ENCODE measurements at regions not wholly inside any gene's neighbourhood (a gene's known extent, or its start where the extent isn't known, plus 50 kb on each side); places are given as distances from the start of the nearest gene placed in this dataset.

- ChIA-PET CTCF (ENCODE audit: partially characterized antibody) (interaction anchor here (0.8 to 2.6 kb wide), 23 partner anchors 9 to 573 kb away, joined by 3 to 15 read pairs (median 4); no protein-coding TSS in a partner anchor), POLR2A (ENCODE audit: partially characterized antibody) (interaction anchor here (0.6 to 3.7 kb wide), 7 partner anchors 10 to 1040 kb away, joined by 3 to 14 read pairs (median 4); partner anchors contain the start of gene CCDC28A)
- peak overlapping the region; percentile 52; the same call in 1 of the 2 replicates for H3K27ac ChIP-seq (ENCODE audit: low read depth, low read length)
- H3K56ac ChIP-seq (replicated peaks; ENCODE audit: insufficient read length, low read depth, low read length) = no peak overlapping the region
- H4K91ac ChIP-seq (replicated peaks; ENCODE audit: insufficient read length, low read length) = no peak overlapping the region
- H2AFZ ChIP-seq (ENCODE audit: low read length) = no peak overlapping the region
- H3K4ac ChIP-seq (replicated peaks; ENCODE audit: insufficient read length, low read depth, low read length) = no peak overlapping the region
- no peak overlapping the region for H3K23ac ChIP-seq (ENCODE audit: insufficient read length)
- no peak for FAIRE-seq
- no peak overlapping the region for H3K18ac ChIP-seq (ENCODE audit: extremely low read depth, low read length)
- H3K36me3 ChIP-seq (ENCODE audit: control insufficient read depth in 2 of 4, insufficient read depth in 4 of 4, low read length in 3 of 4) = no peaks in the 10 kb centered on the region
- H3K4me1 ChIP-seq (replicated peaks in 1 of 4; ENCODE audit: control insufficient read depth in 3 of 4, insufficient read depth in 4 of 4, low read length in 3 of 4) = peaks cover 0 to 6% (median 2%) of the 10 kb centered on the region in 4 experiments; a peak in 4 of 7 replicates
- no peak overlapping the region for H2BK12ac ChIP-seq (ENCODE audit: low read depth, low read length)
- no peak overlapping the region for H2AK5ac ChIP-seq (ENCODE audit: low read depth, low read length)
- H4K8ac ChIP-seq (ENCODE audit: extremely low read depth, insufficient read depth, low read length) = peak overlapping the region; percentile 91
- H4K20me1 ChIP-seq (replicated peaks in 1 of 2; ENCODE audit: control insufficient read depth in 1 of 2, insufficient read depth in 2 of 2, low read length in 2 of 2) = peaks cover 2% of the 10 kb centered on the region in 2 experiments
- DNase-seq (ENCODE audit: low read depth in 1 of 2, low spot score in 2 of 2) = peak in 1 of 2 experiments; percentile 87
- peaks cover 0 to 37% of the 10 kb centered on the region in 2 experiments; a peak in 3 of 4 replicates for H3K79me2 ChIP-seq (ENCODE audit: control insufficient read depth in 1 of 2, insufficient read depth in 2 of 2, low read length in 2 of 2)
- H3K23me2 ChIP-seq (ENCODE audit: low read depth, low read length) = peaks cover 8% of the 10 kb centered on the region; the same call in 1 of the 2 replicates
- peaks cover 0 to 3% (median 0%) of the 10 kb centered on the region in 4 experiments; a peak in 2 of 7 replicates for H3K27me3 ChIP-seq (replicated peaks in 1 of 4; ENCODE audit: control insufficient read depth in 3 of 4, extremely low read depth in 1 of 4, insufficient read depth in 3 of 4, low read length in 3 of 4)
- H3K79me1 ChIP-seq (ENCODE audit: low read depth, low read length) = no peaks in the 10 kb centered on the region
- peak overlapping the region; percentile 61; the same call in 1 of the 2 replicates for H2BK15ac ChIP-seq (ENCODE audit: low read length)
- H2BK20ac ChIP-seq (ENCODE audit: low read length) = no peak overlapping the region
- peak overlapping the region; percentile 75 to 96 for H3K4me2 ChIP-seq (ENCODE audit: insufficient read depth in 1 of 2, low read depth in 2 of 2, low read length in 2 of 2)
- H3K14ac ChIP-seq (ENCODE audit: insufficient read length) = no peak overlapping the region
- WGBS, 2 experiments (ENCODE audit: extremely low coverage in 1 of 2, insufficient coverage in 1 of 2, insufficient read length in 1 of 2, insufficient replicate concordance in 2 of 2, low coverage in 1 of 2, low lambda C conversion rate in 2 of 2, missing lambda C conversion rate in 1 of 2) = 4% methylated on average over 14 of the region's 103 CpGs; no CpG with 5 or more reads in 1 of the 2 experiments
- H2BK5ac ChIP-seq (ENCODE audit: low read depth, low read length) = no peak overlapping the region
- no peak overlapping the region for H2BK120ac ChIP-seq (replicated peaks; ENCODE audit: low read depth, low read length)
- no peak overlapping the region for H4K5ac ChIP-seq (ENCODE audit: insufficient read length, low read depth, low read length)
- no peaks in the 10 kb centered on the region for H3K9me3 ChIP-seq (ENCODE audit: insufficient read depth in 2 of 2, low read depth in 1 of 2, low read length in 1 of 2)
- peak overlapping the region; percentile 36 to 85 (median 76); a peak in 6 of 7 replicates for H3K9ac ChIP-seq (replicated peaks in 1 of 4; ENCODE audit: extremely low read depth in 1 of 4, low read depth in 3 of 4, low read length in 3 of 4)
- H3K4me3 ChIP-seq (ENCODE audit: extremely low read depth in 1 of 4, insufficient read depth in 2 of 4, low read depth in 3 of 4, low read length in 4 of 4) = peak overlapping the region; percentile 74 to 95 (median 83)
- no peak; the same call in 1 of the 2 replicates for TF ChIP-seq POLR2AphosphoS5 (IDR thresholded peaks at IDR 0.05; ENCODE audit: low read depth, low read length)
- peak; percentile 72 to 94; a peak in 2 of 4 replicates for TF ChIP-seq HDAC2 (IDR thresholded peaks at IDR 0.05; ENCODE audit: borderline replicate concordance in 1 of 2, low read depth in 2 of 2, low read length in 2 of 2)
- TF ChIP-seq ASH2L (IDR thresholded peaks at IDR 0.05; ENCODE audit: low read length) = peak; percentile 63
- TF ChIP-seq CREB1 (IDR thresholded peaks at IDR 0.05) = no peak
- peak; percentile 88 for TF ChIP-seq BACH1 (IDR thresholded peaks at IDR 0.05; ENCODE audit: low read length)
- TF ChIP-seq CTCF (IDR thresholded peaks at IDR 0.05; ENCODE audit: control extremely low read depth in 1 of 3, insufficient read depth in 1 of 3, low read depth in 1 of 3, low read length in 3 of 3) = peak; percentile 52 to 63 (median 62)
- no peak for TF ChIP-seq KDM5A (IDR thresholded peaks at IDR 0.05; ENCODE audit: low read length)
- TF ChIP-seq SUZ12 (IDR thresholded peaks at IDR 0.05; ENCODE audit: low read length) = no peak
These were observed 81.3 kb upstream of the CCDC28A start for GRCh38 chr6:138692058-138692977.
